GDM1 (cell line): ENCODE measurements at regions not wholly inside any gene's neighbourhood (a gene's known extent, or its start where the extent isn't known, plus 50 kb on each side); places are given as distances from the start of the nearest gene placed in this dataset.
A peak's percentile ranks its signal among the peaks of the same experiment; 100 is the strongest.

ENCODE experiments used
- DNase-seq: peaks from one replicate; lab custom pipeline; 2025; lab: John Stamatoyannopoulos, UW

GRCh38 chr2:67838205-67838604 lies 224.6 kb downstream of the C1D start:
- no peak for DNase-seq

GRCh38 chr2:67839242-67839641 lies 223.6 kb downstream of the C1D start:
- no peak for DNase-seq

GRCh38 chr2:67839668-67840067 lies 223.1 kb downstream of the C1D start:
- no peak for DNase-seq

- peak; percentile 22 for DNase-seq
These were observed 222.2 kb downstream of the C1D start for GRCh38 chr2:67840460-67841068.

- DNase-seq, result no peak
These were observed 221.1 kb downstream of the C1D start for GRCh38 chr2:67841711-67842110.

GRCh38 chr2:67842375-67842959 lies 220.3 kb downstream of the C1D start:
- no peak for DNase-seq

GRCh38 chr2:67844024-67844540 lies 218.7 kb downstream of the C1D start:
- DNase-seq, result no peak

GRCh38 chr2:67845621-67846369 lies 217.0 kb downstream of the C1D start:
- no peak for DNase-seq

- DNase-seq, result no peak
These were observed 216.3 kb downstream of the C1D start for GRCh38 chr2:67846370-67847070.

GRCh38 chr2:67848551-67849285 lies 214.1 kb downstream of the C1D start:
- DNase-seq, result no peak

- DNase-seq, result no peak
These were observed 211.8 kb downstream of the C1D start for GRCh38 chr2:67851016-67851415.

- DNase-seq, result no peak
These were observed 210.6 kb downstream of the C1D start for GRCh38 chr2:67851956-67852824.

- DNase-seq, result no peak
These were observed 208.6 kb downstream of the C1D start for GRCh38 chr2:67854103-67854743.

- DNase-seq, result no peak
These were observed 208.0 kb downstream of the C1D start for GRCh38 chr2:67854798-67855197.

- no peak for DNase-seq
These were observed 205.9 kb downstream of the C1D start for GRCh38 chr2:67856866-67857265.

GRCh38 chr2:67857836-67858235 lies 205.0 kb downstream of the C1D start:
- no peak for DNase-seq

GRCh38 chr2:67858886-67859285 lies 203.9 kb downstream of the C1D start:
- no peak for DNase-seq

GRCh38 chr2:67865917-67866316 lies 196.9 kb downstream of the C1D start:
- DNase-seq, result no peak

- DNase-seq, result no peak
These were observed 195.1 kb downstream of the C1D start for GRCh38 chr2:67867735-67868134.

- no peak for DNase-seq
These were observed 191.0 kb downstream of the C1D start for GRCh38 chr2:67871686-67872412.
